DND-41 (cell line): ENCODE measurements at regions not wholly inside any gene's neighbourhood (a gene's known extent, or its start where the extent isn't known, plus 50 kb on each side); places are given as distances from the start of the nearest gene placed in this dataset.

Source experiments
- ATAC-seq: fragments of 200-7000 bp; cut with Tn5 transposase; 3 replicates; pipeline ENCODE4 v1.9.1; 2021; ENCODE audit warnings: low read depth; ENCODE audit not compliant: insufficient read depth
- DNase-seq: peaks from one replicate; pipeline ENCODE4 v3.0.0-alpha.2; 2020
- H2AFZ ChIP-seq: 2 replicates; pipeline ENCODE4 v1.6.0; 2012; ENCODE audit warnings: low read depth, low read length
- H3K27ac ChIP-seq: 2 replicates; pipeline ENCODE4 v1.5.1; 2012; ENCODE audit warnings: low read length, inconsistent platforms
- H3K27me3 ChIP-seq: fragments of 200-600 bp; sonication (generic); 2 replicates; pipeline ENCODE4 v1.6.0; 2012; ENCODE audit warnings: low read length, mild to moderate bottlenecking, inconsistent platforms; ENCODE audit not compliant: insufficient read depth, poor library complexity
- H3K36me3 ChIP-seq: 2 replicates; pipeline ENCODE4 v1.5.1; 2012; ENCODE audit warnings: low read length, inconsistent platforms; ENCODE audit not compliant: insufficient read depth
- H3K4me1 ChIP-seq: 2 replicates; pipeline ENCODE4 v1.5.1; 2012; ENCODE audit warnings: mild to moderate bottlenecking, low read length; ENCODE audit not compliant: insufficient read depth
- H3K4me2 ChIP-seq: 2 replicates; pipeline ENCODE4 v1.6.0; 2012; ENCODE audit warnings: mild to moderate bottlenecking, moderate library complexity, low read length, inconsistent platforms; ENCODE audit not compliant: insufficient read depth
- H3K4me3 ChIP-seq, 2 experiments: fragments of 200-600 bp in 1 of 2; shearing (Covaris generic) in 1 of 2; 2 replicates each; pipeline ENCODE4 v1.5.1; 2012 to 2016; ENCODE audit warnings: inconsistent platforms in 2 of 2, low read length in 2 of 2, mild to moderate bottlenecking in 2 of 2, low read depth in 1 of 2, moderate library complexity in 1 of 2
- H3K79me2 ChIP-seq: 2 replicates; pipeline ENCODE4 v1.6.0; 2012; ENCODE audit warnings: low read length, inconsistent platforms; ENCODE audit not compliant: insufficient read depth
- H3K9ac ChIP-seq: 2 replicates; pipeline ENCODE4 v1.6.0; 2012; ENCODE audit warnings: low read depth, mild to moderate bottlenecking, inconsistent platforms, low read length, moderate library complexity
- H3K9me3 ChIP-seq: 2 replicates; pipeline ENCODE4 v1.5.1; 2012; ENCODE audit warnings: low read length, moderate library complexity, mild to moderate bottlenecking, inconsistent platforms; ENCODE audit not compliant: insufficient read depth, severe bottlenecking
- H4K20me1 ChIP-seq: 2 replicates; pipeline ENCODE4 v1.6.0; 2012; ENCODE audit warnings: low read length; ENCODE audit not compliant: insufficient read depth
- EZH2 ChIP-seq: IDR thresholded peaks from 3 replicates; pipeline ENCODE4 v1.6.1; 2012; ENCODE audit warnings: borderline replicate concordance, low read depth, mild to moderate bottlenecking, moderate library complexity, low read length, inconsistent platforms; ENCODE audit not compliant: severe bottlenecking
- TF ChIP-seq, protein P1 (sequence below): IDR thresholded peaks from 2 replicates; pipeline ENCODE4 v1.5.1; 2012; ENCODE audit warnings: borderline replicate concordance, low read length, moderate library complexity, mild to moderate bottlenecking; ENCODE audit not compliant: poor library complexity, severe bottlenecking; ENCODE audit errors: extremely low read depth

DNA sequence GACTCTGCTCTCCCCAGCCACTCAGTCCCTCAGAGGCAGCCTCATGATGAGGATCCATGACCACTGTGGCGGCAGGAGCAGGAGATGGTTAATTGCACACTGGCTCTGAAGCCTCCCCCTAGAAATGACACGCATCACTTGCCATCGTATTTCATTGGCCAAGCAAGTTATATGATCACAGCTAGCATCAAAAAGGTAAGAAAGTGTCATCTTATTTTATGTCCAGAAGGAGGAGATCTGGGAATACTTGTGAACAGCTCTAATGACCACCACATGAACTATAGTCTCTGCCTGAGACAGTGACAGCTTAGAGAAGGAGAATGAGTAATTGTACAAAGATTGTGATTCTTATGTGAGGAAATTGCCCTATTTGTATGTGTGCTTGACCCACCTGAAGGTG lies 363.4 kb downstream of the NUAK1 start:
- DNase-seq (no peak), ATAC-seq (no peak)
- H3K4me2 ChIP-seq = no peak overlapping the region
- H3K4me1 ChIP-seq = no peaks in the 10 kb centered on the region
- H3K79me2 ChIP-seq = no peaks in the 10 kb centered on the region
- H3K9me3 ChIP-seq = no peaks in the 10 kb centered on the region
- H3K27me3 ChIP-seq = peaks cover 2% of the 10 kb centered on the region
- H3K36me3 ChIP-seq = no peaks in the 10 kb centered on the region
- no peak overlapping the region for H3K4me3 ChIP-seq
- no peak overlapping the region for H3K9ac ChIP-seq
- no peak overlapping the region for H2AFZ ChIP-seq
- TF ChIP-seq EZH2 = no peak
- TF ChIP-seq, protein P1, sequence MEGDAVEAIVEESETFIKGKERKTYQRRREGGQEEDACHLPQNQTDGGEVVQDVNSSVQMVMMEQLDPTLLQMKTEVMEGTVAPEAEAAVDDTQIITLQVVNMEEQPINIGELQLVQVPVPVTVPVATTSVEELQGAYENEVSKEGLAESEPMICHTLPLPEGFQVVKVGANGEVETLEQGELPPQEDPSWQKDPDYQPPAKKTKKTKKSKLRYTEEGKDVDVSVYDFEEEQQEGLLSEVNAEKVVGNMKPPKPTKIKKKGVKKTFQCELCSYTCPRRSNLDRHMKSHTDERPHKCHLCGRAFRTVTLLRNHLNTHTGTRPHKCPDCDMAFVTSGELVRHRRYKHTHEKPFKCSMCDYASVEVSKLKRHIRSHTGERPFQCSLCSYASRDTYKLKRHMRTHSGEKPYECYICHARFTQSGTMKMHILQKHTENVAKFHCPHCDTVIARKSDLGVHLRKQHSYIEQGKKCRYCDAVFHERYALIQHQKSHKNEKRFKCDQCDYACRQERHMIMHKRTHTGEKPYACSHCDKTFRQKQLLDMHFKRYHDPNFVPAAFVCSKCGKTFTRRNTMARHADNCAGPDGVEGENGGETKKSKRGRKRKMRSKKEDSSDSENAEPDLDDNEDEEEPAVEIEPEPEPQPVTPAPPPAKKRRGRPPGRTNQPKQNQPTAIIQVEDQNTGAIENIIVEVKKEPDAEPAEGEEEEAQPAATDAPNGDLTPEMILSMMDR = no peak
- no peak overlapping the region for H3K27ac ChIP-seq
- no peaks in the 10 kb centered on the region for H4K20me1 ChIP-seq

DNA sequence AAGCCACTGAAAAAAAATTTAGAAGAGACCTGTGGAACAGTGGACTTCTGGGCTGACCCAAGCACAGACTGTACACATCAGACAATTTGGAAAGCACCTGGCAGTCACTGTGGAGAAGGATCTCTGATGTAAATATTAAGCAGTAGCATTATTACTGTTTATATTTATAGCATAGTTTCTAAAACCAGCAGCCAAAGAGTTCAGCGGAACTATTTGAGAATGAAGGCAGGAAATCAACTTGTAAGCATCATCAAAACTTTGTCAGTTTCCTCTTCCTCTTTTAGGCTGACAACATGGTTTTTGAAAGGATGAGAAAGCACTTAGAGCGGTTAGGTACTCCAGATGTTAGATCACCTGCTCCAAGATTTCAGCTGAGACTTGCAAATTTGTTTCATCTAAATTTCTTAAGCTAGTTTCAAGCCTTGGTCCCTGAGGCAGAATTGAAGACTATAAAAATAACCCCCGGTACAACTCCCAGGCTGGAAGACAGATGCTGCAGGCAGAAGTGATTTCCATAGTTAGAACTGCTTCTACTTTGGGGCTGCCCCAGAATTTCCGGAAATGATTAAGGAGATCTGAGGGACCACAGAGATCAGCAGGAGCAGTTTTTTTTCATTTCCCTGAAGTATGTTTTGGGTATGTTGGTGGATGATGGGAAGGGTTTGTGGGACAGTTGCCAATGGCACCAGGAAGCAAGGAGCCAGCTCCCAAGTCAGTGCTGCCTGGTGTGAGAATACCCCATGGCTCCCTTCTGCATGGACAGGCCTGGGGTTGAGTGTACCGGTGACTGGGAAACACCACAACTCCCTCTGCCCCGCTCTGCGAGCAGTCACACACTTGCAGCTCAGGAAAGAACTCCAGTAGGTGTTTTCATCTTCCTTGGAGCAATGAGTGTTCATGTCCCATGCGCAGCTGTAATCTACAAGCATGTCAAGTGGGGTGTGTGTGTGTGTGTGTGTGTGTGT lies 354.5 kb downstream of the NUAK1 start:
- DNase-seq = no peak
- H3K79me2 ChIP-seq = no peaks in the 10 kb centered on the region
- no peaks in the 10 kb centered on the region for H4K20me1 ChIP-seq
- H3K36me3 ChIP-seq = no peaks in the 10 kb centered on the region
- H3K9me3 ChIP-seq = no peaks in the 10 kb centered on the region
- H3K4me3 ChIP-seq = no peak overlapping the region
- H3K4me1 ChIP-seq = no peaks in the 10 kb centered on the region
- no peaks in the 10 kb centered on the region for H3K27me3 ChIP-seq
- no peak overlapping the region for H3K9ac ChIP-seq
- no peak for ATAC-seq
- H3K4me2 ChIP-seq = no peak overlapping the region
- TF ChIP-seq, protein P1 = no peak
- no peak overlapping the region for H3K27ac ChIP-seq
- H2AFZ ChIP-seq = no peak overlapping the region

DNA sequence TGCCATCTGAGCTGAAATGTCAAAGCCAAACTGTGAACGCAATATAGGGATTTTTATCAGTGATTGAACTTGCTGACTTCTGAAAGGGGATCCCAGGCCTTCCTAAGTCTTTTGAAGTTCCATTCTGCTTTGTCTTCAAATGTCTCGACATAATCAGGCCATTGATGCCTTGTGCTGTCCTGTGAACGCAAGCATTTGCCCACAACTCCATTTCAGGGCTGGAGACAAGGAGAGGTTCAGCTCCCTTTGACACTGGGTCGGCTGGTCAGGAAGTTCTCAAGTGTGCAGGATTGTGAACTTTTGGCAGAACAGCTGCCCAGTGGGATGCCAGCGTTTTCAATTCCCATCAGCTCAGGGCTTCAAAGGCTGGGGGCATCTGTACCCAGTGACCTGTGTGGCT lies 345.3 kb downstream of the NUAK1 start:
- H3K36me3 ChIP-seq = no peaks in the 10 kb centered on the region
- no peaks in the 10 kb centered on the region for H3K27me3 ChIP-seq
- H3K4me2 ChIP-seq = no peak overlapping the region
- no peak for DNase-seq
- no peaks in the 10 kb centered on the region for H3K79me2 ChIP-seq
- no peak for ATAC-seq
- TF ChIP-seq, protein P1 = no peak
- TF ChIP-seq EZH2 = no peak
- no peak overlapping the region for H3K27ac ChIP-seq
- no peak overlapping the region for H3K4me3 ChIP-seq
- no peaks in the 10 kb centered on the region for H4K20me1 ChIP-seq
- H3K4me1 ChIP-seq = no peaks in the 10 kb centered on the region
- H2AFZ ChIP-seq = no peak overlapping the region
- no peaks in the 10 kb centered on the region for H3K9me3 ChIP-seq
- H3K9ac ChIP-seq = no peak overlapping the region
